GM23248 (cell line): ENCODE measurements at regions not wholly inside any gene's neighbourhood (a gene's known extent, or its start where the extent isn't known, plus 50 kb on each side); places are given as distances from the start of the nearest gene placed in this dataset.

Experiments
- EZH2 ChIP-seq: fragments of 200-600 bp; sonication (generic); IDR thresholded peaks from 2 replicates; pipeline ENCODE4 v1.6.1; 2018; ENCODE audit warnings: antibody characterized with exemption, mild to moderate bottlenecking; ENCODE audit not compliant: insufficient read depth, poor library complexity, severe bottlenecking
- EZH2phosphoT487 ChIP-seq: fragments of 200-600 bp; sonication (generic); IDR thresholded peaks from 2 replicates; pipeline ENCODE4 v1.6.1; 2018; ENCODE audit warnings: antibody characterized with exemption, moderate library complexity, mild to moderate bottlenecking, low read depth; ENCODE audit not compliant: insufficient read depth

DNA sequence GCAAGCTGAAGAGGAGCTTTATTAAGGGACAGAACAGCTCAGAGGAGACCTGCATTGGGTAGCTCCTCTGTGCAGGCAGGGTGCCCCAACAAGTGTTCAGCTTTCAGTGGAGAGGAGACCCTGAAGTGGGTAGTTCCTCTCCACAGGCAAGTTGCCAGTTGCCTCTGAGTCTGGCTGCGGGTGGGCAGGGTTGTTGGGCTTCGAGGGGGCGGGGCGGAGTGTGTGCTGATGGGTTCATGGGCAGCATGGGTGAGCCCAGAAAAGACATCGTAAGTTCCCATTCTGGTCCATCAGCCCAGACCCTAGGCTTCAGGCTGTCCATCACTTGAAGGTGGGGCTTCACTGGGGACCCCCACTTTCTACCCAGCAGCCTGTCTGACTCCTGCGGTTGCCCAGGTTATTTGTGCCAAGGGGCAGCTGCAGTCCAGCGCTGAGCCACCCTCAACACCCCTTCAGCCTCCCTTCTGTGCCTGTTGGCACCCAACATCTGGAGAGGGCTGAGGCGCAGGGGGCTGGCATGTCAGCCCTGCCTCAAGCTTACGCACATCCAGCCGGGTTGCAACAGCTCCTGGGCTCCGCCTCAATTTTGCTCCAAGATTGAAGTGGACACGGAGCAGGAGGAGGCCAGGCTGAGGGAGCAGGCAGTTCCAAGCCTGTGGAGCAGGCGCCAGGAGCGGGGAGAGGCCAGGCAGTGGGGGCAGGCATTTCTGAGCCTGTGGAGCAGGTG, 350.5 kb upstream of the PCDH20 start:
- TF ChIP-seq EZH2 (no peak), EZH2phosphoT487 (no peak)
